ENCODE measurements at regions not wholly inside any gene's neighbourhood (a gene's known extent, or its start where the extent isn't known, plus 50 kb on each side); places are given as distances from the start of the nearest gene placed in this dataset.
"Not testable (repeated sequence)": the region's sequence is repeated elsewhere in the genome, so short reads cannot be mapped to it uniquely, and the experiment has no call there.

- no peak for DNase-seq
Measured at GRCh38 chr5:108528655-108529054, 146.8 kb upstream of the FBXL17 start.

DNA sequence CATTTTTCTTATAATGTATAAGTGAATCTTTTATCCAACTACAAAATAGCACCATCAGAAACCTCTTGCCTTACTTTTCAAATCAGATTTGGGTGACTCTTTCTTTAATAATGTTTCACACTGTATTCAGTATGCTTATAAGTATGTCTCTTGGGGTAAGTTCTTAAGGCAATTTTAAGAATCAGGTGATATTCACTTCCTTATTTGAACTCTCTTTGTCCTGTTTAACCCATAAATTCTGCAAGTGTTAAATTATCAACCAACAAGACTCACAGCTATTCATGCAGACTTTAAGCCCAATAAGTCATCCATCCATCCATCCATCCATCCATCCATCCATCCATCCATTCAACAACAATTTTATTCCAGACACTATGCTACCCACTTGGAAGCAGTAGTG is 142.7 kb upstream of the FBXL17 start:
- DNase-seq, result no peak

DNA sequence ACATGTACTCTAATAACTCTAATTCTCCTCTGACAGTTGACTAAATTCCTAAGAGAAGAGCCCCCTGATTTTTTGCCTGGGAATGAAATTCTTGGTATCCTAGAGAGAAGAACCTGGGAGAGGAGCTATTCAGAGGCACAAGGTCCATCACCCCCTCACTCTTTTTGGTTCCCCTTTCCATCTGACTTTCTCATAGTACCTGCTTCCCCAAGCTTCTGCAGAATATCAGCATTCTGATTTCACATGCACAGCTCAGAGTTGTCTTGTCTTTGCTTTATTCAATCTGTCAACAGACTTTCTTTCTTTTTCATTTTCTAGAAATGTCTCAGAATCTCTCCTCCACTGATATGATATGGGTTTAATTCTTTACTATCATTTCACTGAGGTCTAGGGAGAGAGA is 141.5 kb upstream of the FBXL17 start:
- no peak for DNase-seq

GRCh38 chr5:108521841-108522506 is 140.1 kb upstream of the FBXL17 start:
- DNase-seq, result peak; percentile 71 to 80

DNA sequence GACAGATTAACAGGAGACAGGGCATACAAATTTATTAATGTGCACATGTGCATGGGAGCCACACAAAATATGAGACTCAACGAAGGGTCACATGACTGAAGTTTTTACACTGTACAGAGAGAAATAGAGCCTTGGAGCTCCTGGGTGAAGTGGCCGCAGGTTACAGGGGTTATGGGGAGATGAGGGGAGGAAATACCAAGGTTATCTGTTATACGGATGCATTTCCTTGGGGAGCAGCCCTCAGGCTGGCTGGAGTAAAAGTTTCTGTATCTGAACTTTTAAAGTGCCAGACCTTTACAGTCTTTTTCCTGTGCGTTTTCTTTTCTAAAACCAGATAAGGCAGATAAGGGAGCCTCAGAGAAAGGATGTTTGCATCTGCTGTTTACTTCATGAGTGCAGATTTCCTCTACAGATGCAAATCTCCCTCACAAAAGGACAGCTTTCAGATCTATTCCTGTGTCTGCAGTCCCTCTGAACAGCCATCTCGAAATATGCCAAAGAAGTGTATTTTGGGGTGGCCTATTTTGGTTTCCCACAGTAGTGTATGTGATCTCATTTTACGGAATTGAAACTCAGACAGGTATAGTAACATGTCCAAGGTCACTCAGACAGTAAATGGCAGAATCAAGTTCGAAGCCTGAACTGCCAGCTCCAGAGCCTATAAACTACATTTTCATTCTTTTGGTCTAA is 139.3 kb upstream of the FBXL17 start:
- no peak for DNase-seq

- no peak for DNase-seq
Measured at GRCh38 chr5:108516785-108517184, 134.9 kb upstream of the FBXL17 start.

DNA sequence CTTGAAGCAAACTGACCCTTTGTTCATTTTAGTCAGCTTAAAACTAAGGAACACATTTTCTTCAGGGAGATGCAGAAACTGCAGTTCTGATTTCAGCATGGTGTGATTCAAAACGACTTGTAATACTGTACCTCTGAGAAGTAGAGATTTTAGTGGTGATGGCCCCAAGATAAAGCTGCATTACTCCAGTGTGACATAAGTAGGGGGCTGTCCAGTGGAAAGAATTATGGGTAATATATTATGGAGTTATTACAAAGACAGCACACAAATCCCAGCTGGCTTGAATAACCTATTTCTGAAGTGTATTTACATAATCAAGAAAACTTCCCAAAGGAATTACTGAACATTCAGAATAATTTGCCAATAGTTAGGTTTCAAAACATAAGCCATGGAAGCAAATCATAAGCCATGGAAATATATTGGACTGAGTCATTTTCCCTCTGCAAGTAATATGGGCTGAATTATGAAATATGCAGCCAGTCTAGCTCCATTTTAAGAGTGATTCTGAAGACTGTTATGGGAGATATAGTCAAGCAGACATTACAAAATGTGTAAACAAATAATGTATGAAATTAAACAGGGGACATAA is 133.7 kb upstream of the FBXL17 start:
- no peak for DNase-seq

GRCh38 chr5:108508979-108509378 is 127.1 kb upstream of the FBXL17 start:
- no peak for DNase-seq

- no peak for DNase-seq
Measured at GRCh38 chr5:108507631-108508030, 125.7 kb upstream of the FBXL17 start.

DNA sequence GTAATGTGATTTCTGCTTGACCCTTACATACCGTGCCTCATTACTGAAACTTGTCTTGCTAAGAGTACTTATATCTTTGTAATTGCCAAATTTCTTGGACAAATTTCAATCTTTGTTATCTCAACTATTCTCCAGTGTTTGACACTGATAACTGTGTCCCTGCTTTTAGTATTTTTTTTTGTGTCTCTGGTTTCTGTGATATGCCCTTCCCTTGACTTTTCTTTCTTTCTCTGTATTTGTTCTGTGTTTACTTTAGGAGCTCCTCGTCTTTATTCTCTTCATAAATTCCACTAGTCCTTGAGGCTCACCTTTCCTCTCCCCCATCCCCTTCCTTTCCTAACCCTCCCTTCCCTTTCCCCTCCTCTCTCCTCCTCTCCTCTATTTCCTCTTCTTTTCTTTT is 123.7 kb upstream of the FBXL17 start:
- DNase-seq, result no peak

DNA sequence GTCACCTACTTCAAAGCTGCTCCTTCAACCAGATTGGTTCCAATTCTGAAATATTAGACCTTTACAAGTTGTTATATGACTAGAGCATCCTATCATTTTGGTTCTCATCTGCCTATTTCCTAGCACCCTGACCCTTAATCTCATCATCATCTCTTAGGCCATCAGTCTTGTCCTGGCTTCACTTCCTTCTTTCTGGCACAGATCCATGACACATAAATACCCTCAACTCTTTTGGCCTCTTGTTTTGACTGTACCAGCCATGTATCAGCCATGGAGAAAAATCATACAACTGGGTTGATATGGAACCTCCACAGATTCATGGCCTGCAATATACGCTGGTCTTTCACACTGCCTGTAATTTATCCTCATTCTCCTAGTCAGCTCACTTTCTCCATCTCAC is 123.1 kb upstream of the FBXL17 start:
- DNase-seq, result no peak

GRCh38 chr5:108503986-108504385 is 122.1 kb upstream of the FBXL17 start:
- DNase-seq, result no peak

DNA sequence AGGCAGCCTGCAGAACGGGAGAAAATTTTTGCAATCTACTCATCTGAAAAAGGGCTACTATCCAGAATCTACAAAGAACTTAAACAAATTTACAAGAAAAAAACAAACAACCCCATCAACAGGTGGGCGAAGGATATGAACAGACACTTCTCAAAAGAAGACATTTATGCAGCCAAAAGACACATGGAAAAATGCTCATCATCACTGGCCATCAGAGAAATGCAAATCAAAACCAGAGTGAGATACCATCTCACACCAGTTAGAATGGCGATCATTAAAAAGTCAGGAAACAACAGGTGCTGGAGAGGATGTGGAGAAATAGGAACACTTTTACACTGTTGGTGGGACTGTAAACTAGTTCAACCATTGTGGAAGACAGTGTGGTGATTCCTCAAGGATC is 113.7 kb upstream of the FBXL17 start:
- not testable (repeated sequence) for DNase-seq

- DNase-seq, result no peak
Measured at GRCh38 chr5:108487951-108488350, 106.1 kb upstream of the FBXL17 start.

DNA sequence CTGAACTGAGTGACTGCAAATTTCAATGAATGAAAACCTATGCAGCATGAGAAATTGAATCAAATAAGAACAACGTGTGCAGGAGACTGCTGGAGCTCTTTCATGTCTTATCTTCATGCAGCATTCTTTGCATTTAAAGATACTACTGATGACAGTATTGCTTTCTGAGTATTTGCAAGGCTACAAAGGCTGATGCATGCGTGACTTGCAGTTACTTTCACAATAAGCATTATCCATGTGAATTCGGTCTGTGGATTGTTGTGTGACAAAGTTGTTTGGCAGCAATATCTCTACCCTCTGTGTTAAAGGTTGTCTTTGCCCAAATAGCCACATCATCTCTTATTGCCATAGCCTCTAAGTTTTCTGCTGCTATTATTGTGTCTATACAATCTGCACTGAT is 102.1 kb upstream of the FBXL17 start:
- no peak for DNase-seq

DNA sequence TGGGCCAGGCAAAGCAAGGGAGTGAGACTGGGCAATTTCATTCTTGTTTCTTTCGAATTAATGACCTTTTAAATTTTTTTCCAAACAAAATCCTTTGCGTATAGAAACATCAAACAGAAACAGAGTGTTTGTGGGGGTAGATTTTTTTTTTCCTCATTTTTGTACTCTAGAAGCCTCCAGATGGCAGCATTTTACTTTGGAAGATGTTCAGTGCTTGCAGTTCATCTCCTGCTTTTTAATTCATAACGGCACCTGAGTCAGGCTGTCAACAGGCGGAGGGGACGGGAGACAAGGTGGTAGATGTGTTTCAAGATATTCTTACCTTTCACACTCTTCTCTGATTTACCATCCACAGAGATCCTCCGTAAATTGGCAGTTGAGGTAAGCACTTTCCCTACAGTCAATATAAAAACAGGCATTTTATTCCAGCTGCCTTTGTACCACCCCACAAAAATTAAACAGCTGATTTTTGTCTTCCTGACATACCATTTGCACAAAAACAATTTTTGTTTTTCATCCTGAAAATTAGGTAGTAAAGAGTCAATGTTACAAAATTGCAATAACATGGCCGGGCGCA is 99.5 kb upstream of the FBXL17 start:
- peak; percentile 37 to 61 for DNase-seq

DNA sequence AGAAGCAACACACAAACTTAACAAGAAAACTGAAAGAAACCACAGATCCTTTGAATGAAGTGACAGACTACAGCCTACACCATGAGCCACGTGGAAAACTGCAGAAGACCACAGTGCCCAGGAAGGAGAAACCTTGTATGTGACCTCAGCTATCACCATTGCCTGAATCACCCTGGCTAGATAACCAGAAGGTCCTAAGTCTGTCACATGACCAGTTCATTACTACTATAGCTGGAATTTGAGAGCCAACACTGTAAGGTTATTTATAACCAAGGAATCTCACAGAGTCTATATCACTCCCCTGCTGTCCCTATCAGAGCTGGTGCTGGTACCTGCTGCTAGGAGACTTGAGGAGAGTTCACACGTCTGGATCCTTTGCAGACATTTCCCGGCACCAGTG is 90.3 kb upstream of the FBXL17 start:
- DNase-seq, result no peak

DNA sequence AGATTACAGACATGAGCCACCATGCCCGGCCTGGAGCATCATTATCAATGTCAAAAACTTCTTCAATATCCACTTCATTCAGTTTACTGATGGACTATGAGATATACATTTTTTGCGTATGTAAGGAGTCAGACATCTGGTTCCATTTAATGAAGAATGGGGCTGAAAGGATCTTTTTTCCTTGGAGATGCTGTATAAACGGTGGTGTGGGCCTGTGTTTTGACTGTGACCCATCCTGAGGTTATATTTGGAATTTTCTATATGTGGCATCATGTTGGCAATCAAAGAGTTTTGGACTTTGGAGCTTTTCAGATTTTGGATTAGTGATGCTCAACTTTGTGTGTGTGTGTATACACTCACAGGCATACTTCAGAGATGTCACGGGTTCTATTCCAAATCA is 85.7 kb upstream of the FBXL17 start:
- DNase-seq, result no peak

GRCh38 chr5:108461628-108462367 is 79.9 kb upstream of the FBXL17 start:
- no peak for DNase-seq

- no peak for DNase-seq
Measured at GRCh38 chr5:108459769-108460168, 77.9 kb upstream of the FBXL17 start.

- peak in 1 of 2 experiments; percentile 27 for DNase-seq
Measured at GRCh38 chr5:108451269-108451668, 69.4 kb upstream of the FBXL17 start.

GRCh38 chr5:108444130-108444529 is 62.2 kb upstream of the FBXL17 start:
- not testable (repeated sequence) for DNase-seq

DNA sequence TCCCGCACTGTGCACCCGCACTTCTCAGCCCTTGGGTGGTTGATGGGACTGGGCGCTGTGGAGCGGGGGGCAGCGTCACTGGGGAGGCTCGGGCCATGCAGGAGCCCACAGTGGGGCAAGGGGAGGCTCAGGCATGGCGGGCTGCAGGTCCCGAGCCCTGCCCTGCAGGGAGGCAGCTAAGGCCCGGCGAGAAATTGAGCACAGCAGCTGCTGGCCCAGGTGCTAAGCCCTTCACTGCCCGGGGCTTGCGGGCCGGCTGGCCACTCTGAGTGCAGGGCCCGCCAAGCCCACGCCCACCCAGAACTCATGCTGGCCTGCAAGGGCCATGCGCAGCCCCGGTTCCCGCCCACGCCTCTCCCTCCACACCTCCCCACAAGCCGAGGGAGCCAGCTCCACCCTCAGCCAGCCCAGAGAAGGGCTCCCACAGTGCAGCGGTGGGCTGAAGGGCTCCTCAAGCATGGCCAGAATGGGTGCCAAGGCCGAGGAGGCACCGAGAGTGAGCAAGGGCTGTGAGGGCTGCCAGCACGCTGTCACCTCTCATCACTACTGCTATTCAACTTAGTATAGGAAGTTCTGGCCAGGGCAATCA is 60.3 kb upstream of the FBXL17 start:
- DNase-seq, result not testable (repeated sequence)
